Panc1 (cell line): ENCODE measurements at regions not wholly inside any gene's neighbourhood (a gene's known extent, or its start where the extent isn't known, plus 50 kb on each side); places are given as distances from the start of the nearest gene placed in this dataset.

ENCODE experiments used
- ATAC-seq: fragments of 200-7000 bp; cut with Tn5 transposase; 2 replicates; pipeline ENCODE4 v1.9.1; 2020; ENCODE audit warnings: mild to moderate bottlenecking, moderate library complexity
- BruUV-seq: library from RNA; stranded (reverse); fragments of 400-500 nt; replicated peaks from 2 replicates; lab custom pipeline; 2021; lab: Mats Ljungman, UMichigan
- CTCF ChIA-PET: fragments of 300-600 bp; sonication (Branson Sonifier 250); formaldehyde crosslinking; loops from one replicate; lab custom pipeline; 2022; ENCODE audit warnings: antibody characterized with exemption; lab: Charles Lee
- POLR2A ChIA-PET: fragments of 300-600 bp; sonication (Branson Sonifier 250); formaldehyde crosslinking; loops from one replicate; lab custom pipeline; 2022; ENCODE audit warnings: antibody characterized with exemption; lab: Charles Lee
- DNase-seq: peaks from one replicate; pipeline ENCODE4 v3.0.0-alpha.2; 2010; ENCODE audit warnings: low read depth, low spot score
- H3K27ac ChIP-seq: 2 replicates; pipeline ENCODE4 v1.5.1; 2011; ENCODE audit warnings: mild to moderate bottlenecking, low read length, inconsistent platforms
- H3K27me3 ChIP-seq: fragments of 200-500 bp; sonication (Bioruptor generic); 2 replicates; pipeline ENCODE4 v1.6.0; 2014; ENCODE audit warnings: low read length, inconsistent platforms; ENCODE audit not compliant: control insufficient read depth, insufficient read depth
- H3K36me3 ChIP-seq: fragments of 200-500 bp; sonication (Bioruptor generic); 2 replicates; pipeline ENCODE4 v1.5.1; 2014; ENCODE audit warnings: inconsistent platforms, mild to moderate bottlenecking, low read length, moderate library complexity; ENCODE audit not compliant: control insufficient read depth, insufficient read depth
- H3K4me1 ChIP-seq: 2 replicates; pipeline ENCODE4 v1.5.1; 2011; ENCODE audit warnings: inconsistent platforms, mild to moderate bottlenecking, low read length, moderate library complexity; ENCODE audit not compliant: control insufficient read depth, insufficient read depth
- H3K4me3 ChIP-seq, 2 experiments: 2 replicates each; pipeline ENCODE4 v1.5.1; 2011 to 2012; ENCODE audit warnings: low read depth in 2 of 2, low read length in 2 of 2, mild to moderate bottlenecking in 2 of 2, inconsistent platforms in 1 of 2, moderate library complexity in 1 of 2
- H3K9me3 ChIP-seq: fragments of 200-500 bp; sonication (Bioruptor generic); 2 replicates; pipeline ENCODE4 v1.5.1; 2014; ENCODE audit warnings: low read depth, mild to moderate bottlenecking, inconsistent platforms, low read length, moderate library complexity; ENCODE audit not compliant: control insufficient read depth, insufficient read depth
- CTCF ChIP-seq: fragments of 450-650 bp; IDR thresholded peaks from 2 replicates; pipeline ENCODE4 v1.5.1; 2017; ENCODE audit warnings: mild to moderate bottlenecking
- POLR2AphosphoS5 ChIP-seq: IDR thresholded peaks from 2 replicates; pipeline ENCODE4 v1.6.1; 2012; ENCODE audit warnings: mild to moderate bottlenecking, low read depth, low read length, moderate library complexity
- REST ChIP-seq, 2 experiments: IDR thresholded peaks; 2 replicates each; pipeline ENCODE4 v1.6.1; 2011 to 2012; ENCODE audit warnings: low read depth in 2 of 2, control low read depth in 1 of 2, low read length in 1 of 2, mild to moderate bottlenecking in 1 of 2, moderate library complexity in 1 of 2; ENCODE audit not compliant: insufficient read depth in 1 of 2
- SIN3A ChIP-seq: IDR thresholded peaks from 2 replicates; pipeline ENCODE4 v1.6.1; 2012; ENCODE audit warnings: low read depth, mild to moderate bottlenecking, low read length, moderate library complexity, borderline replicate concordance; ENCODE audit not compliant: insufficient read depth
- TCF7L2 ChIP-seq: IDR thresholded peaks from 2 replicates; pipeline ENCODE4 v1.6.1; 2011; ENCODE audit warnings: mild to moderate bottlenecking, low read depth, low read length, inconsistent platforms
- in situ Hi-C: cut with HindIII; loops from 2 replicates; pipeline ENCODE4 v1.10.0; 2016; ENCODE audit warnings: low sequenced_read_pairs, low pct_unique_long_range_greater_than_20kb
- intact Hi-C: fragments of 100-400 bp; cut with micrococcal nuclease; formaldehyde crosslinking; loops from one replicate; pipeline ENCODE4 v1.10.0; 2022; ENCODE audit not compliant: unreplicated experiment

- Histone ChIP-seq H3K9me3 (no peaks in the 10 kb centered on the region), H3K36me3 (no peaks in the 10 kb centered on the region), H3K4me1 (no peaks in the 10 kb centered on the region), H3K27ac (no peak overlapping the region), H3K27me3 (no peaks in the 10 kb centered on the region), H3K4me3 (no peak overlapping the region)
- BruUV-seq = no TSS peak
- ChIA-PET CTCF (no interaction called here), POLR2A (no interaction called here)
- intact Hi-C loops = no loop called here
- DNase-seq (no peak), ATAC-seq (no peak)
- in situ Hi-C loops = no loop called here
- no peak for TF ChIP-seq TCF7L2
- TF ChIP-seq POLR2AphosphoS5 = no peak
Measured at GRCh38 chr14:58846682-58847465, 209.1 kb downstream of the DACT1 start.

- ChIA-PET POLR2A (no interaction called here), CTCF (no interaction called here)
- no peak overlapping the region for H3K4me3 ChIP-seq
- no peak for TF ChIP-seq SIN3A
- no peak for TF ChIP-seq REST (IDR thresholded peaks at IDR 0.05; ENCODE audit: insufficient read depth in 1 of 2, low read depth in 2 of 2, low read length in 1 of 2)
- no peak for TF ChIP-seq POLR2AphosphoS5
- no peak for TF ChIP-seq CTCF
- TF ChIP-seq TCF7L2 = no peak
- in situ Hi-C loops = no loop called here
- no peaks in the 10 kb centered on the region for H3K9me3 ChIP-seq
- DNase-seq (no peak), ATAC-seq (no peak)
- no peaks in the 10 kb centered on the region for H3K36me3 ChIP-seq
- no peak overlapping the region for H3K27ac ChIP-seq
- intact Hi-C loops = no loop called here
- BruUV-seq = no TSS peak
- no peaks in the 10 kb centered on the region for H3K4me1 ChIP-seq
- H3K27me3 ChIP-seq = no peaks in the 10 kb centered on the region
Measured at GRCh38 chr14:58848365-58848764, 210.6 kb downstream of the DACT1 start.

GRCh38 chr14:58849601-58850000, 211.8 kb downstream of the DACT1 start:
- CTCF ChIA-PET = no interaction called here

More at GRCh38 chr14:58849601-58850000, 211.8 kb downstream of the DACT1 start:
- no TSS peak for BruUV-seq
- H3K27ac ChIP-seq = no peak overlapping the region
- H3K4me3 ChIP-seq = no peak overlapping the region
- H3K4me1 ChIP-seq = no peaks in the 10 kb centered on the region
- intact Hi-C loops = no loop called here
- no peaks in the 10 kb centered on the region for H3K27me3 ChIP-seq
- H3K36me3 ChIP-seq = no peaks in the 10 kb centered on the region
- DNase-seq (no peak), ATAC-seq (no peak)
- POLR2A ChIA-PET = no interaction called here
- TF ChIP-seq SIN3A (no peak), REST (IDR thresholded peaks at IDR 0.05; ENCODE audit: insufficient read depth in 1 of 2, low read depth in 2 of 2, low read length in 1 of 2) (no peak), CTCF (no peak), POLR2AphosphoS5 (no peak), TCF7L2 (no peak)
- H3K9me3 ChIP-seq = no peaks in the 10 kb centered on the region
- in situ Hi-C loops = no loop called here
